Daoy (cell line): ENCODE measurements at regions not wholly inside any gene's neighbourhood (a gene's known extent, or its start where the extent isn't known, plus 50 kb on each side); places are given as distances from the start of the nearest gene placed in this dataset.
"Not testable (repeated sequence)": the region's sequence is repeated elsewhere in the genome, so short reads cannot be mapped to it uniquely, and the experiment has no call there.

Experiments used
- DNase-seq: peaks from one replicate; pipeline ENCODE4 v3.0.0-alpha.2; 2015; ENCODE audit warnings: low read depth

DNA sequence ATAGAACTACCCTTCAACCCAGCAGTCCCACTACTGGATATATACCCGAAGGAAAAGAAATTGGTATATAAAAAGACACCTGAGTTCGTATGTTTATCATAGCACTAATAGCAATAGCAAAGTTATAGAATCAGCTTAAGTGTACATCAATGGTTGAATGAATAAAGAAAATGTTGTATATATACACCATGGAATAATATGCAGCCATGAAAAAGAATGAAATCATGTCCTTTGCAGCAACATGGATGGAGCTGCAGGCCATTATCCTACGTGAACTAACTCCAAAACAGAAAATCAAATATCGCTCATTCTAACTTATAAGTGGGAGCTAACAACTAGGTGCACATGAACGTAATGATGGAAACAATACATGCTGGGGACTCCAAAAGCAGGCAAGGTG lies 143.5 kb upstream of the GK2 start:
- DNase-seq = no peak

DNA sequence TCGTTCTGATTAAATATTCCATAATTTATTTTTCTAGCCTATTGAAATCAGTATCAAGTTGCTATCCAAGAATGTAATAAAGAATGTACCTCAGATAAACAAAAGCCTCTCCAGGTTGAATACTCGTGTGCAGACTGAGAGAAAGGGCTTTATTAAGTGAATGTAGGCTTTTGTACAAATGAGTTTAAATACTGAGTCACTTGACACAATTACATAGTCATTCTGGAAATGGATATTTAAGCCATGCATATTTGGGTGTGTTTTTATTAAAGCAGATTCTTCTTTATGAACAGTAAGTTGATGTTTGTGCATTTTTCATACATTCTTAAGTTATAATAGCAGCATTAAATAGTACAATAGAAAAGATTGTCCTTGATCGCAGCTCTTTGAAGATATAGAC lies 139.8 kb upstream of the GK2 start:
- no peak for DNase-seq

DNA sequence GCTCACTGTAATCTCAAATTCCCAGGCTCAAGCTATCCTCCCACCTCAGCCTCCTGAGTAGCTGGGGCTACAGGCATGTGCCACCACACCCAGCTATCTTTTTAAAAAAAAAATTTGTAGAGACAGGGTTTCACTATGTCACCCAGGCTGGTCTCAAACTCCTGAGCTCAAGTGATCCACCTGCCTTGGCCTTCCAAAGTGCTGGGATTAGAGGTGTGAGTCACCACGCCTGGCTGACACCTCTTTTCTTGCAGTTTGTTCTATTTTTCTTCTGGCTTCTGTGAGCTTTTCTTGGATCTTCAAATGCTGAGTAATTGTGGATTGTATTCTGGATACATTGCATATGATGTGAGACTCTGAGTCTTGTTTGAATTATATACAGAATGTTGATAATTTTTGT lies 137.3 kb upstream of the GK2 start:
- DNase-seq = not testable (repeated sequence)

DNA sequence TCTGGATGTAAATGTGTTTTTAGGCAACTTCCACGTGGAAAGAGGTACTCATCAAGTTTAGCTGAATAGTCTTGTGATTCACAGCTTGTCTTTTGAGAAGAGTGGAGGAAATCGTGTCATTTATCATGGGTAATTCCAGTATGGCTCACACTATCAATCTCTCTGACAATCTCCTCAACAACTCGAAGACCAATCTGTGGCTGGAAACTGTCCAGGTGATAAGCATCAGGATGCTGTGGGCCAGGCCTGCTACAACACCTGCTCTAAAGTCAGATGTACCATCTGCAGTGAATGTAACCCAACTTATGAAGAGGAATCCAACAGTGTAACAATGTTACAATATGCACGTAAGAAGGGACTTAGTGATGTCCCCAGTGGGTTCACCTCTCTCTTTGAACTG lies 132.1 kb upstream of the GK2 start:
- no peak for DNase-seq

DNA sequence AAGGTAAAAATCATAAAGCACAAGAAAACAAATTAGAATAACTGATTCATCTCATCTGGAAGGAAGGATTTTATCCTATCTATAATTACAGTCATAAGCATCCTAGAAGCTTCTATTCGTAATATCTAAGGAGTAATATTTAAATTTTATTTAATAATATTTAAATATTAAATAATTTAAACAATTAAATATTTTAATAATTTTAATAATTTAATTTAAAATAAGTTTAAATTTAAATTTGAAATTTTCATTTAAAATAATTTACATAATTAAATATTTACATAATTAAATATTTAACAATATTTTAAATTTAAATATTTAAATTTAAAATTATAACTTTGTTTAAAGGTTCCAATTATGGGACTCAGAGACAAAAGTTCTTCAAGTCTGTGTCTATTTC lies 127.5 kb upstream of the GK2 start:
- DNase-seq = no peak

DNA sequence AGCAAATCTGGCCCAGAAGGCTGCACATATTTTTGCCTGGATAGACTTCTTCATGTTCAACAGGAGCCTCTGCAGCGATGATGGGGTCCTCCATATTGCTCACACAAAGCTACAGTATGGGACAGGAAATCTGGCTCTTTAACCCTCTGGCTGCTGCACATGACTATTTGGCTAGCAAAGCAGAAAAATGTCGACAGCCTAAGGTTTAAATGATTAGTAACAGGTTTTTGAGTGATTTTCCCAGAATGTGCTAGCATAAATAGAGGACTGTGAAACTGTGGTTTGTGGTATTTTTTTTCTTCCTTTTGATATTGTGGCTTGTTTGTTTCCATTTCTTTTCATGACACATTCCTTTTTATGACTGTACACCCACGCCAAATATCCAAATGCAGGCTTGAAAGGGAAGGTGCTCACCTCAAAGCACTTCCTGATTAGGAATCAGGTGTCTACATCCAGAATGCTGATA lies 120.2 kb upstream of the GK2 start:
- DNase-seq = peak; percentile 33

DNA sequence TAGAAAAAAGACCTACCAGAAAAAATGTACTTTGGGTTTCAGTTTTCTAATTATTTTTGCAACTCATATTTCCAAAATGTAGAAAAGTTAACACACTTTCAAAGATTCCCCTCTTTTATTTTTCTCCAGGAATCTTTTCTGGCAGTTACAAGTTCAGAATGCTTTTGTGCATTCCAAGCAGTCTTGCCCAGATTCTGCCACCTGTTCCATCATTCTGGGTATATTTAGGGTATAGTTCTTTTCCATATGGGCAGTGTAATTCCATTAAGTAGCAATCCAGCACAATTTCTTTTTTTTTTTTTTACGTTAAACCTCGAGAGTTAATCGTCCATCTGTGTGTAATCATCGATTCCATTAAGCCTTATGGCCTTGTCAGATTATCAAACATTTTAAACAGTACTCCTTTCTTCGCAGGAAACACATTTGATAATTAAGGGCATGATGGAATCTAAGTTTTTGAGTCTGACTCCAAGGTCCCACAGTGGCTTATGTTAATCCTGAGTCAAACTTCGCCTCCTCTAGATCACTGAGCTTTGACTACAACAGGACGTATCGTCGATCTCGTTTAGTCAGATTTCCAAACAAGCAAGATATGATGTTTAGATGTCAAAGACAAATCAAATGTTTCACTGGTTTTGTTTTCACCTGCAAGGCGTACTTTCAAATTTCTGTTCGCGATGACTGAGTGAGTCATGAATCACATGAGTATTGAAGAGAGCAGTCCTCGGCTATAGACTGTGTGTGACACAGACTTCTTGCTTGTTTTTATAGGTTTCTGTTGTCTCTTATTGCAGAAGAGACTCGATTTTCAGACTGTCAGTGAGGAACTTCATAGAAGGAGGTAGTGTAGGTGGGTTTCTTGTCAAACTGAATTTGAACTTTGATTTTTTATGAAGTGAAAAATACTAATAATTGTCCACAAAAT lies 118.9 kb upstream of the GK2 start:
- DNase-seq = no peak

DNA sequence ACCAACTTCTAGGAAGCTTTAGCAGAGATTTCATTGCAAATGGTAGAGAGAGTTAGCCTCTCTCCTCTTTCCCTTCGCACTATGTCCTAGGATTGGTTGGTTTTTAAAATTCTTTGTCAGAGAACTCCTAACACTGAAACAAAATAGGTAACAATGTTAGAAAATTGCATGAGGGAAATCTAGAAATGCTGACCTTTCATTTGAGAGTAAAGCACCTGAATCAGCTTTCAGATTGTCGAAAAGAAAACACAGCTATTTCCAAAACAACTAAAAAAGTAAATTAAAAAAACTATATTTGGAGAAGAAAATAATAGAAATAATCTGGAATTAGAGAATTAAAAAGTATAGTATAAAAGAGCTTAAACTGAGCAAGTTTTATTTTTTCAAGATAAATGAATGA lies 108.1 kb upstream of the GK2 start:
- DNase-seq = no peak

DNA sequence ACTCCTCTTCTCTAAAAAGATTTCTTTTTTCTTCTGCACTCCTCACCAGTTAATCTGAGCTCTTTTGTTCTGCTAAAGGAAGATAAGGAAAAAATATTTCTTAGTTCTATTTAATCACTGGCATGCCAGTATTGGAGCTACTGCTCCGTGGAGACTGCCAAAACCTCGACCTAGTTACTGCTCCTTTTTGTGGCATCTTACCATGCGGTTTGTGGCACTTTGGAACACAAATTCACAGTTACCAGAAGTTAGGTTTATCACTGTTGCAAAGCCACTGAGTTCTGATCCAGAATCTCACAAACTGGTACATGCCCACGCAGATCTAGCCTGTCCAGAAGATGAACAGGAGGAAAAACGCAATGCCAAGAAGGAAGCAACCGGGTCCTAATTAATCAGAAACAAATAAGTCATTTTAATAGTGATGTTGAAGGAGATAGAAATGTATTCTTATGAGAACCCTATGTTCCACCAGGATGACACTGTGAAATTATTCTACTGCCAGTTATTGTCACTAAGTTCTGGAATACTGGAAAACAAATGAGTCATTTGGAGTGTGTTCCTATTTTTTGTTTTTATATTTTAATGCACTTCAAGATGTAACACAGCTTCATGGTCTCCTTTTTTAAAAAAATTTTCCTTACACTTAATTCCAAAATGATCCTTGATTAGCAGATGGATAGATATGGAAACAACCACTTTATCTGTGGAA lies 106.7 kb upstream of the GK2 start:
- no peak for DNase-seq

DNA sequence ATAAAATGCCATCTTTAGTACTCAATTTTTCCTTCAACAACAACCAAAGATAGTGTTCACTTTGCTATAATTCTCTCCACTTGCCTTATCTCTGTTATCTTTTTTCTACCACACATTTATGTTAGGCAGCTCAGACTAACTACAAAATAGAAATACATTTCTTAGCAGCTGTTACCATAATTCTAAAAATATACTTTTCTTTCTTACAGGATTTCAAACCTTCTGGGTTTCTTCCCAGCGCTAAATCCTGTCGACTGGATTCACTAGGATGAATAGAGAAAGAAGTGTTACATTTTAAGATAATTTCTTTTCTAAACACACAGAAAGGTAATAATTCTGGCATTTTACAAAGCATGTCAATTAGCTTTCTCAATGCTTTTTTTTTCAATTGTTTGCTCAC lies 105.5 kb upstream of the GK2 start:
- DNase-seq = no peak

DNA sequence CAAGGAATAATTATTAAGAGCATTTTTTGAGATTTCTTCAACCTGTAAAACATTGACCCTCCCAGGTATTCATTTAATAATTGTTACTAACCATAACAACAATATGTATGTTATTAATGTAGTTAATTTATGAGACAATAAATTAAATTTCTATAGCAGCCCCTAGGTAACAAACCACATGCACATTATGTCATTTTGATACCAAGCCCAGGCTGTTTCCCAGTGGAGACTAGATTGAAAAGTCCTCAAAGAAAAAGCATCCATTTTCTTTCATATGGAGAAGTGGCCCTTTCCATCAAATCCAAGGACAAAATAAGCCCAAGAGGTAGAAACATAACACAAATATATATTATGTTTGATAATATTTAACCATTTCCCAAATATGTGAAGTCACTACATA lies 104.3 kb upstream of the GK2 start:
- no peak for DNase-seq

DNA sequence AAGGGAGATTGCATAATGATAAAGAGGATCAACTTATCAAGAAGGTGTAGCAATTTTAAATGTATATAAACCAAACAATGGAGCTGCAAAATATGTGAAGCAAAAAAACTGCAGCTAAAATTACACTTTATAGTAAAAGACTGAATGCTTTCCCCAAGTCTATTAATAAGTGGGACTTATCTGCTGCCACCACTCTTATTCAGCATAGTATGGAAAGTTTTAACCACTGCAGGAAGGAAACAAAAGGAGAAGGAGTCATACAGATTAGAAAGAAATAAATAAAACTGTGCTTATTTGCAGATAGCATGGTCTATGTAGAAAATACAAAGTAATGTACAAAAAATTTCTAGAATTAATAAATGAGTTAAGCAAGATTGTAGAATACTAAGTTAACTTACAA lies 94.1 kb upstream of the GK2 start:
- DNase-seq = no peak

DNA sequence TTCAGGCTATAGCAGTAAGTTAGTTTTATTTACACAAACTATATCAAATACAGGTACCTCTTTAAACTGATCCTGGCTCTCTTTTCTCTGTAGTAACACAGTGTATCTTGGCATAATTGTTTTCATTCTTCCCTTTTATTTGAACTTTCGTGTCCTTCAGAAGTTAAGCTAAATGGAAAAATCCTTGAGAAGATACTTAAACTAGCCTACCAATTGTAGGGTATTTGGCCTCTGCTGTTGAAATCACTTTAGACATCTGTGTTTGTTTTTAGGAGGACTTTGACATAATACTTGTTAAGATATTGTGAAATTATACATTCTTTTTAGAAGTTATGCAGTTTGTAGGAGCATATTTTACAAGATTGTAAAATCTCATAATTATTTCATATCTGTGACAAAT lies 90.3 kb upstream of the GK2 start:
- no peak for DNase-seq

DNA sequence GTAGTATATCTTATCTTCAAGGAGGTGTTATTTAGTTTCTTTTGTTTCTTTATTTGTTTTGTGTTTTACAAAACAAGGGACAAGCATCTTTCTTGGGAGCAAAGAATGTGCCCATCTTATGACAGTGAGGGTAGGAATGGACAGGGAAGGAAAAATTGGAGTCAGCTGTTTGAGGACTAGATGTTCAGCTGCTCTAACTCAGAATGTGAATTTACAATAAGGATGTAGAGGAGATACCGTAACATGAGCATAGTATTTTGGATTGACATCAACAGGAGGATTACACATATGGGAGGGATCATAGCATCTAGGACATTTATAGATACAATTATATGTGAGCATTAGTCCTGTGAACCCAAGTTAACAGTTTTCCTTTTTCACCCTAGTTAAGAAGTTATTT lies 89.0 kb upstream of the GK2 start:
- no peak for DNase-seq

DNA sequence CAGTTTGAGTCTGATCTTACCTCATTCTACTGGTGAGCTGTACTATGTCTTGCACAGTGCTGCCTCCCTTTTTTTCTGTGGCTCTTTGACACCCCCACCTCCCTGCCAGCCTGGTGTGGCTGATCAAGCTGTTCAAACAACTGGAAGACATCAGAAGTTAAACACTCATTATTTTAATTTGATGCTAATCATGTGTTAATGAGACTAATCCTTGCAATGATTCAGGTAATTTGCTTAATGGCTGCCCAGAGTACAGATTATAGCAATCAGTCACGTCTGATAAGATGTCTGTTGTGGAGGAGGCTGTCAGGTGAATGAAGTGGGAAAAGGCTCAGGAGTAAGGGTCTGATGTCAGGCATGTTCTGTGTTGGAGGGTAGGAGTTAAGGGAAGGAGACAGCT lies 87.4 kb upstream of the GK2 start:
- DNase-seq = no peak

DNA sequence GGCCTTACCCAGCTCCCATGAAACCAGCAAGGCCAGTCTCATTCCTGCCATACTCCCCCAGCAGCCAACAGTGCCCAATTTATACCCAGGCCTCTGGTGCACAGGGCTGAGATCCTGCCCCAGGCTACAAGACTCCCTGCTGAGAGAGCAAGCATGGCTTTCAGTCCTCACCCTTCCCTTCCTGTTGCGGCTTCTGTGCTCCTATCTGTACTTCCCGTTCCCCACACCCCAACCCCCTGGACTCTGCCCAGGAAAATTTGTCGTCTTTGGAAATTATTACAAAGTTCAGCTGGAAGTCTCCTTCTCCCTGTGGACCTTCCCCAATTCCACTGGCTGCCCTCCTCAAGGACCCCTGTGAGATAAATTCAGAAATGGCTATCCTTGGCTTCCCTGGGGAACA lies 84.1 kb upstream of the GK2 start:
- DNase-seq = peak; percentile 18

DNA sequence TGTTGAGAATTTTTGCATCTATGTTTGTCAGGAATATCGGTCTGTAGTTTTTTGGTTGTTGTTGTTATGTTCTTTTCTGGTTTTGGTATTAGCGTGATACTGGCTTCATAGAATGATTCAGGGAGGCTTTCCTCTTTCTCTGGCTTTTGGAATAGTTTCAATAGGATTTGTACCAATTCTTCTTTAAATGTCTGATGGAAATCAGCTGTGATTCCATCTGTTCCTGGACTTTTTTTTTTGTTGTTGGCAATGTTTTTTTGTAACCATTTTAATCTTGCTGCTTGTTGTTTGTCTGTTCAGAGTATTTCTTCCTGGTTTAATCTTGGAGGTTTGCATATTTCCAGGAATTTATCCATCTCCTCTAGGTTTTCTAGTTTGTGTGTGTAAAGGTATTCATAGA lies 81.5 kb upstream of the GK2 start:
- no peak for DNase-seq

DNA sequence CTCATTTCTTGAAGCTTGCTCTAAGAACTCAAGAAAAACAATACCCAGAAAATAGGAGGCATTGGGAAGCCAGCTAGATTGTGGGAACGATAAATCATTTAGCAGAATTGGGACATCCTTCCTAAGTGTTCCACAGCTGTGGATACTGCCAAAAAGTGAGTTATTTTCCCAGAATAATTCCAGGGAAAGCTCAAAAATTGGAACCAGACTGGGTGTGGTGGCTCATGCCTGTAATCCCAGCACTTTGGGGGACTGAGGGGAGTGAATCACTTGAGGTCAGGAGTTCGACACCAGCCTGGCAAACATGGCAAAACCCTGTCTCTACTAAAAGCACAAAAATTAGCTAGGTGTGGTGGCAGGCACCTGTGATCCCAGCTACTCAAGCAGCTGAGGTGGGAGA lies 68.2 kb upstream of the GK2 start:
- no peak for DNase-seq

DNA sequence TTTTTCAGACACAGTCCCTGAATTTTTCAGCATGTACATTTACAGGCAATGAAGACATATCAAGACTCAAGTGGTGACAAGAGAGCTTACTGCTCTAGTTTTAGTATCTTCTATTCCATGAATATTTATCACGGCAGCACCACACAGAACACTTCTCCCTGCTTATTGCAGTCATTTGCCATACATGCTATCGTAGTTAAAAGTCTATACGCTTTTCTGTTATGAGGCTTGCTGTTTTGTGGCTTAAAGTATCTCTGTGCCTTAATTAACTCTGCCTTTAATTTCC lies 65.4 kb upstream of the GK2 start:
- no peak for DNase-seq

DNA sequence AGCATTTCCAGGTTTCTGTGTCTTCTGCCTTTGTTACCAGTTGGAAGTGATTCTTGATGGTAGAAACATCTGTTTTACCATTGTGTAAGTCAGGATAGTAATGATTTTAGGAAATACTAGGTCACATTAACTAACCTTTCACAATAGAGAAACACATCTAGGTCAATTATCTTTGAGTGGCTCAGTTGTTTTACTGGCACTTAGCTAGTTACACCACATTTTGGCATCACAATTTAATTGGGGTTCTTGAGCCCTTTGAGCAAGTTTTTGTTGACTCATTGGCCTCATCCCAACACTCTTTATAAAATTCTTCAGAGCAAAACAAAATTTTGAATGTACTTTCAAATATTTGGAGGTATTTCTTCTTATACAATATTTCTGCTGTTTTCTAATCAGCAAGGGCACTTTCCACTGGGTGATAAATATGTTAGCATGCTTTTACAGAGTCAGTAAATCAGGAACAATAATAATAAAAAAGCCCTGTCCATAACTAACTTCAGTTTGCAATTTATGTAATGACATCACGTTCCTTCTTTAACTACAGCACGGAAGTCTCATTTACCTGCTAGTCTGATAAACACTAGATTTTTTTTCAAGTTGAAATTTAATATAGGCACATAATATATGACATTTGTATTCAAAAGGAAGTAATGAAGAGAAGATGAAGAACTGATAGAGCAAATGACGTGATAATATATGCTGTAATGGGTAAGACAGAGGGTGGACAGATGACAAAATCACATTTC lies 64.8 kb upstream of the GK2 start:
- DNase-seq = no peak

DNA sequence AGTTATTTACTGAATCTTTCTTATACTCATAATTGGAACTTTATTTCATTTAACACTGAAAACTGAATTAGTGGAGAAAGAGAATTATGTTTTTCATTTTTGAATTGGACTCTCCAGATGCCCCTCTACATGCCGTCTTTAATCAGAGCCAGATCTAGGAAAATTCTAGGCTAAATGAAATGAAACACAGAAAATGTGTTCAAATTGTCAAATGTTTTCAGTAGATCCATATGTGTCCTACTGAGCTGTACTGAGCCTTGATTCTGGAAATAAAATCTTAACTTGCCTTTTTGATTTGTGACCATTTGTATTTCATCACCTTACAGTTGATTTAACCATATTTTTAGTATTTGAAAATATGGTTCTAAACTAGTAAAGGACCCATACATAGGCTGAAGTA lies 64.0 kb upstream of the GK2 start:
- DNase-seq = no peak

DNA sequence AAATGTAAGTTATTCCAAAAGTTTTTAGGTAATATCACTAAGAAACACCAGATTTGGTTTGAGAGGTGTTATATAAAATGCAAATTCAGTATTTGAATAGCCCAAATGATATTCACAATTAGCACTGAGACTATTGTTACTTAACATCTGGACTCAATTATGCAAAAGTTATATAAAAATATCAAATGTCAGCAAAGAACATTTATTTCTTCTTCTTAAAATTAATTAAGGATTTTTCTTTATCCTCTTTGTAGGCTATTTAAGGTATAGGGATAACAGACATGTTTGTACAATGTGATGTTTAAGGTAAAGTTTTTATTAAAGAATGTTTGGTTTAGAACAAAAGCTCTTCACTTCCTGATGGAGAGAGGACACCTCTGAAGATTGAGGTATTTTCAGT lies 63.3 kb upstream of the GK2 start:
- no peak for DNase-seq
